Astrocyte of the cerebellum (primary cell): ENCODE measurements at regions not wholly inside any gene's neighbourhood (a gene's known extent, or its start where the extent isn't known, plus 50 kb on each side); places are given as distances from the start of the nearest gene placed in this dataset.

Experiments
- DNase-seq: peaks from one replicate; pipeline ENCODE4 v3.0.0-alpha.2; 2011; ENCODE audit warnings: low read depth
- H3K4me3 ChIP-seq: 2 replicates; pipeline ENCODE4 v1.5.1; 2011; ENCODE audit warnings: mild to moderate bottlenecking, low read depth, low read length, moderate library complexity
- in situ Hi-C: cut with HindIII; loops from 2 replicates; pipeline ENCODE4 v1.10.0; 2017; ENCODE audit warnings: low sequenced_read_pairs
- TF ChIP-seq, protein P1 (sequence below): IDR thresholded peaks from 2 replicates; pipeline ENCODE4 v1.5.1; 2012; ENCODE audit warnings: low read length, low read depth, moderate library complexity, mild to moderate bottlenecking; ENCODE audit errors: missing control alignments

DNA sequence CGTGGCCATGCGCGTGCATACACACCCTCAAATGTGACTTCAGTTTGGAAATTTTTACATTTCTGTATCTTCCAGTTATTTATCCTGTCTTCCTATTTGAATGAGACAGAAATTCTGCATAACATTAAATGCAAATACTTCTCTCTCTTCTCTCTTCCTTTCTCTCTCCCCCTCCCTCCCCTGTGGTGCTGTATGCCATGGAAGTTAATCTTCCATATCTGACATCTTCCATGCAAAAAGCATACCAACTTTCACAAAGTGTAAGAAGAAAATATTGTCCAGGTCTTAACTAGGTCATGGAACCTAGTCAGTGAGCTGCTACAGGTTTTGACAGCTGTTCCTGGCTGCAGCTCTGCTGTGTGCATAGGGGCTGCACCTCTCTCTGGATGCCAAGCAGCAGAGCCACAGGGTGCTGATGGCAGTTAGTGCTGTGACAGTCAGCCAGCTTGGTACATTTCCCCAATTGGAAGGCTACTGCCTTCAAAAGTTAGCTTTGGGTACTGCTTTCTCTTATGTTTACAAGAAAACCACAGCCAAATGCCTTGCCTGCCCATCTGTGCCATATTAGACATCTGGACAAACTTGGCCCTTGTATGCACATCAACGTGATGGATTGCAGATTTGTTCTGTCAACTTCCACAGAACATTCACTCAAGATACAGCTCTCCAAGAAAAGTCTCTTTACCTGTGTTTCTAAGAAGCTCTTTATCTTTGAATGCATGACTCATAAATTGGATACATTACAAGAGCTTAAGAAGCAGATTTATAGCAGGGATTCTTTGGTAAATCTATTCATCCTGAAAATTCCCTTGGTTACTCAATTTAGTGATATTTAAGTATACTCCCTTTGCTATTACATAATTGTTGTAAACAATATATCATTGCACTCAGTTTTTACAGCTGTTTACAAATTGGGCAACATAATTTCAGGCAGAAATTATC lies 623.8 kb downstream of the EPHA5 start:
- peak; percentile 51 for DNase-seq
- TF ChIP-seq, protein P1, sequence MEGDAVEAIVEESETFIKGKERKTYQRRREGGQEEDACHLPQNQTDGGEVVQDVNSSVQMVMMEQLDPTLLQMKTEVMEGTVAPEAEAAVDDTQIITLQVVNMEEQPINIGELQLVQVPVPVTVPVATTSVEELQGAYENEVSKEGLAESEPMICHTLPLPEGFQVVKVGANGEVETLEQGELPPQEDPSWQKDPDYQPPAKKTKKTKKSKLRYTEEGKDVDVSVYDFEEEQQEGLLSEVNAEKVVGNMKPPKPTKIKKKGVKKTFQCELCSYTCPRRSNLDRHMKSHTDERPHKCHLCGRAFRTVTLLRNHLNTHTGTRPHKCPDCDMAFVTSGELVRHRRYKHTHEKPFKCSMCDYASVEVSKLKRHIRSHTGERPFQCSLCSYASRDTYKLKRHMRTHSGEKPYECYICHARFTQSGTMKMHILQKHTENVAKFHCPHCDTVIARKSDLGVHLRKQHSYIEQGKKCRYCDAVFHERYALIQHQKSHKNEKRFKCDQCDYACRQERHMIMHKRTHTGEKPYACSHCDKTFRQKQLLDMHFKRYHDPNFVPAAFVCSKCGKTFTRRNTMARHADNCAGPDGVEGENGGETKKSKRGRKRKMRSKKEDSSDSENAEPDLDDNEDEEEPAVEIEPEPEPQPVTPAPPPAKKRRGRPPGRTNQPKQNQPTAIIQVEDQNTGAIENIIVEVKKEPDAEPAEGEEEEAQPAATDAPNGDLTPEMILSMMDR: no peak
- H3K4me3 ChIP-seq: no peak overlapping the region
- in situ Hi-C loops: no loop called here

DNA sequence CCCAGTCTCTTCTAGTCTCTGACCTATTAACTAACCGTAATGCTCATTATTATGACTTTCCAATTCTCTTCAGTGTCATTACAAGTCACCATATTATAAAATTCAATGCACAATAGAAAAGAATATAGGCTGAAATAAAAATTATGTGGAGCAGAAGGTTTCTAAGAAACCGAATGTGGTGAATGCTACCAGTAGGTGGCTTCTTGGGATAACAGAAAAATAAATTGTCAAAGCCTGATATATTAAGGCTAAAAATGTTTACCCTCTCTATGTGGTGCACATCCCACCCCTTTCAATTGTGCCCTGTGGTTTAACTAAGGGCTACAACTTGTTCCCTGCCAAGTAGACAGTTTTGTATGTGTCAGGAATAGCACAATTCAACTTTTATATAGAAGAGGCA lies 624.6 kb upstream of the TECRL start:
- in situ Hi-C loops: no loop called here
- peak; percentile 22 for DNase-seq
- TF ChIP-seq, protein P1: peak; percentile 49
- no peak overlapping the region for H3K4me3 ChIP-seq

DNA sequence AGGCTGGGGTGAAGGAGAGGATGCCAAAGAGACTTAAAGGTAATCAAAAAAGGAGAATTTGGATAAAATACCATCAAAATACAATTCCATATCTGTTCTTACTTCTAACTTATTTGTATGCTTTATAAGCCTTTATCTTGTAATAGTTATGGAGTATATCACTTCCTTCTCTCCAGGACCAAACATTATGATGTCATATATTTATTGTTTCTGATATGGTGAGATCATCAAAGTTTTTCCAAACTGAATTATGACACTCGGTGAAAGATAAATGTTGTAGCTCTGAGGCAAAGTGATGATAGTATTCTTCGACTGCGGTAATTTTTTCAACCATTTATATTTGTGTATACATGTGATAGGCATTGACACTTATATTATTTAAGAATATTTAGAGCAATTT lies 619.3 kb upstream of the TECRL start:
- in situ Hi-C loops: no loop called here
- TF ChIP-seq, protein P1: no peak
- no peak overlapping the region for H3K4me3 ChIP-seq

DNA sequence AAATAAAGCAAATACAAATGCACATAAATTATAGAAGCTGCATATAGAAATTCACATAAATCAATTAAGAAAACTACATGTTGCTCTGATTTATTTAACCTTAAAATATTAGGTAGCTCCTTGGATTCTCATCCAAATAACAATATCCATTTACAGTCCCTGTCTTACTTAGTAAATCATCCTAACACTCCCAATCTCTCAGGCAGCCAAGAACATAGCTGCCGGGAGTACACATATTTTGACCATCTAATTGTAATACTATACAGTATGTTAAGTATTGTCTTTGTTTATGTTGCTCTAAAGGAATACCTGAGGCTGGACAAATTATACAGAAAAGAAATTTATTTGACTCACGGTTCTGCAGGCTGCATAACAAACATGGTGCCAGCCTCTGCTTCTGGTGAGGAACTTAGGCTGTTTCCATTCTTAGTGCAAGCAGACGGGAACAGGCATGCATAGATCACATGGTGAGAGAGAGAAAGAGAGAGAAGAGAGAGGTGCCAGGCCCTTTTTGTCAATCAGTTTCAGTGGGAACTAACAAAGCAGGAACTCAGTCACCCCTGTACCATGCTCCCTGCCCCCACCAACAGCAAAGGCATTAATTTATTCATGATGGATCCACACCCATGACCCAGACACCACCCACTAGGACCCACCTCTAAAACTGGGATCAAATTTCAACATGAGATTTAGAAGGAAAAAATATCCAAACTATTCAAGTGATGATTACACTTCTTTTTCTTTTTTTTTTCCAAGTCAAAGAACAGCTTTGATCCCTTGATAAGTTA lies 614.8 kb upstream of the TECRL start:
- no peak for DNase-seq
- in situ Hi-C loops: no loop called here
- TF ChIP-seq, protein P1: no peak
- H3K4me3 ChIP-seq: no peak overlapping the region

More for the DNA sequence above, 619.3 kb upstream of the TECRL start:
- DNase-seq: no peak

DNA sequence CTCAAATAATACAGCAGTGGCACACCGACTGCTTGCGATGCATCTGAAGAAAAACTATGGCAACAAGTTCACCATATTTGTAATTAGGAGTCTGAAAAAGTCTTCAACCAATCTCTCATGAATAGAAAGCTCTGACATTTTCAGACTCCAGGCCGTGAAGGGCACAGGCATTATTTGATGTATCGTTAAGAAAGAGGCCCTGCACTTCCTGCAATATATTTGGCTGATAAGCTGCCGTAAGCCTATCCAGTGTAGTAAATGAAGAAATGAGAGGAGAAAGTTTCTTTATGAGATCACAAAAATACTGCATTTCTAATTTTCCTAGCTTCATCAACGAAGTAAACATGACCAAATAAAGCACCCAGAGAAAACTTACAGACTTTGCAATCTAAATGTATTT lies 613.8 kb upstream of the TECRL start:
- TF ChIP-seq, protein P1: no peak
- H3K4me3 ChIP-seq: no peak overlapping the region
- no peak for DNase-seq
- in situ Hi-C loops: no loop called here

DNA sequence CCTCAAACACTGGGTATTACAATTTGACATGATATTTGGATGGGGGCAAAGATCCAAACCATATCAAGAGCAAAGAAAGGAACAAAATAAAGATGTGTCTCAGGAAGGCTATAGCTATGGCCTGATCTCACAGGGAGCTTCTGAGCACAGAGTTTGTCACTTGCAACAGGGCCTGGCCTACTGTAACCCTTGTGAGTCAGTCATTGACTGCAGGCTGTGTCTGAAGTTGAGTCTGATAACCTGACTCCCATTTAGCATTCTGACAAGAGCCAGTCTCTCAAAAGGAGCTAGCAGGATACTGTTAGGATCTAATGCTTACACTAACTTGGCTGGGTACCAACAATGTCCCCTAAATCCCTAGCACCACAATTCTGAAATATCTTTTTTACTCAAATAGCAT lies 612.5 kb upstream of the TECRL start:
- DNase-seq: no peak
- TF ChIP-seq, protein P1: no peak
- H3K4me3 ChIP-seq: no peak overlapping the region
- in situ Hi-C loops: no loop called here
